Stimulated activated CD4-positive, alpha-beta T cell treated with anti-CD3 and anti-CD28 coated beads, TNF-alpha, amount 100 ng/mL, for 1 hour (primary cell): ENCODE measurements at regions not wholly inside any gene's neighbourhood (a gene's known extent, or its start where the extent isn't known, plus 50 kb on each side); places are given as distances from the start of the nearest gene placed in this dataset.
"Not testable (repeated sequence)": the region's sequence is repeated elsewhere in the genome, so short reads cannot be mapped to it uniquely, and the experiment has no call there.

Source experiments
- DNase-seq, 3 donors: peaks; one replicate each; pipeline ENCODE4 v3.0.0-alpha.2; 2020; ENCODE audit warnings: low read depth in 3 of 3, low spot score in 1 of 3

GRCh38 chr14:106482213-106482612, 955.8 kb downstream of the TMEM121 start:
- DNase-seq = not testable (repeated sequence)

- no peak for DNase-seq
These were observed 961.2 kb downstream of the TMEM121 start for GRCh38 chr14:106487600-106487999.

GRCh38 chr14:106488291-106488690, 961.9 kb downstream of the TMEM121 start:
- DNase-seq = no peak

- DNase-seq = no peak
These were observed 962.9 kb downstream of the TMEM121 start for GRCh38 chr14:106489112-106489881.

DNA sequence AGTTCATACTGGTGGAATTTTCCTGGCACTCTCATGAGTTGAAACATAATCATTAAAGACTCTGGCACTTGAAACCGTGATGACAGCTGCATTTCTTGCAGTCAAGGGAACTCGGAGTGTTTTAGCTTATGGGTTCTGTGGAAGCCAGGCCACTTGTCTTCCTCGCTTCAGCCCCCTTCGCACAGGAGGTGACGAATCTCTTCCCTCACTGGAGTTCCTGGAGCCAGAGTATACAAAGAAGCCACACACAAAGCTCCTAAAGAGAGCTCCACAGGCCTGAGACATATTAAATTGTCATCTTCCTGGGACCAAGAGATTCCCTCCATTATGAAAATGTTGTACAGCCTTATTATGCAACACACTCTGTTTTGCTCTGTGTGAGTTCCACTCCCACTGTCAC, 964.1 kb downstream of the TMEM121 start:
- no peak for DNase-seq

DNA sequence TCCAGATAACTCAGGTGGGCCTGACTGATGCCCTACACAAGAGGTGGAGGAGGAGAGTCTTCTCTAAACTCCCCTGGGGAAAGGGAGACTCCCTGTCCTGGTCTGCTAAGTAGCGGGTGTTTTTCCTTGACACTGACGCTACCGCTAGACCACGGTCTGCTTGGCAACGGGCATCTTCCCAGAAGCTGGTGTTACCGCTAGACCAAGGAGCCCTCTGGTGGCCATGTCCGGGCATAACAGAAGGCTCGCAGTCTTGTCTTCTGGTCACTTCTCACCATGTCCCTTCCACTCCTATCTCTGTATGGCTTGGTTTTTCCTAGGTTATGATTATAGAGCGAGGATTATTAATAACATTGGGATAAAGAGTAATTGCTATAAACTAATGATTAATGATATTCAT, 965.5 kb downstream of the TMEM121 start:
- DNase-seq = no peak

DNA sequence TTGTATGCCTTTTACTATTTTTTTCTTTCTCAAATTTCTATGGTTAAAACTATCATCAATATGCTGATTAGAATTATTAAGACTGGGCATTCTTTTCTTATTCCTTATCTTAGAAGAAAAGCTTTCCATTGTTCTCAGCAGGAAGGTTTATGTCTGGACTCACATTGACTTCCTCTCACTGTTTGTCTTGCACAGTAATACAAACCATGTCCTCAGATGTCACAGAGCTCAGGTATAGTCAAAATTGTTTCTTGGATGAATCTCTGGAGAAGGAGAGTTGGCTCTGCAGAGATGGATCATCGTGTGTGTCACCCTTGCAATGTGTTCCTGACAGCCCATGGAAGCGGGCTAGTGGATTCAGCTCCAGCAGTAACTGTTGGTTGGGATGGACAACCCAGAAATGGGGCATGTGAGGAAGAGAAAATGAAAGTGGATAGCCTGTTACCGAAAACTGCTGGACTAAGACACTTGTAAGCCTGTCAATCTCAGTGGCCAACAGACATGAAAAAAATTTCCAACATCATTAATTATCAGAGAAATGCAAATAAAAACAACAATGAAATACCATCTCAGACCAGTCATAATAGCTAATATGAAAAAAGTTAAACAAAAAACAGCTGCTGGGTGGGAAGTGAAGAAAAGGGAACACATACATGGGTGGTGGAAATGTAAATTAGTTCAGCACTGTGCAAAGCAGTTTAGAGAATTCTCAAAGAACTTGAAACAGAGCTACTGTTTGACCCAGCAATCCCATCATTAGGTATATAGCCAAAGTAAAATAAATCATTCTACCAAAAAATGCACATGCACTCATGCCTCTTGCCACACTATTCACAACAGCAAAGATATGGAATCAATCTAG, 967.8 kb downstream of the TMEM121 start:
- no peak for DNase-seq

- no peak for DNase-seq
These were observed 974.2 kb downstream of the TMEM121 start for GRCh38 chr14:106500571-106500970.

DNA sequence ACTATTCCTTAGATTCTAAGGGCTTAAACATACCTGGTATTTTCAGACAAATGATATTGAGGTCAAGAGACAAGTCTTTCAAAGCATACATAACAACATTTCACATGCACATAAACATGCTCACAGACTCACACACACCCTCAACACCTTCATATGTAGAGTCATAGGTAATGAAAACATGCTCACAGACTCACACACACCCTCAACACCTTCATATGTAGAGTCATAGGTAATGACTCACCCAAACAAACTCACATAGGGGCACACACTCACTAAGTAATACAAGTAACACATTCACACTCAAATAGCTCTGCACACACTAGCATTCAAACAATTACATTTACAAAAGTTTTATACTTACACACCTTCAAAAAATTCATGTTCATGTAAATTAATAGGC, 975.5 kb downstream of the TMEM121 start:
- no peak for DNase-seq

GRCh38 chr14:106505366-106505765, 979.0 kb downstream of the TMEM121 start:
- DNase-seq = no peak

- DNase-seq = peak in 1 of 3 donors; percentile 15
These were observed 980.5 kb downstream of the TMEM121 start for GRCh38 chr14:106506881-106507305.

DNA sequence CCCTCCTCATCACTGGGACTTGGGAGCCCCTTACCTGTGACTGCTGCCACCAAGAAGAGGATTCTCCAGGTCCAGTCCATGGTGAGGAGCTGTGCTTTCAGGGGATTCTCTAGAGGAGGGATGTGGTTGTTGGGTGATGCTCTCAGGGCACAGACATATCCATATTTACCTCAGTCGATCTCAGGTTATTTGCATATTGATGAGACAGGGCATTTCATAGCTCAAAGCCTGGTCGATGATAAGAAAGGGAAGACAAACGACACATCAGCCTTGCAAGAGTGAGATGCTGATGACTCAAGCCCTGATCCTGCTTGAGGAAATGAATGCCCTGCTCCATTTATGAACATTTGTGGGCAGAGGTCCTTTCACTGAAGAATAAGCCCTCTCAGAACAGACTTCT, 981.0 kb downstream of the TMEM121 start:
- no peak for DNase-seq

- no peak for DNase-seq
These were observed 981.8 kb downstream of the TMEM121 start for GRCh38 chr14:106508216-106508615.

- DNase-seq = no peak
These were observed 982.8 kb downstream of the TMEM121 start for GRCh38 chr14:106509176-106509575.

DNA sequence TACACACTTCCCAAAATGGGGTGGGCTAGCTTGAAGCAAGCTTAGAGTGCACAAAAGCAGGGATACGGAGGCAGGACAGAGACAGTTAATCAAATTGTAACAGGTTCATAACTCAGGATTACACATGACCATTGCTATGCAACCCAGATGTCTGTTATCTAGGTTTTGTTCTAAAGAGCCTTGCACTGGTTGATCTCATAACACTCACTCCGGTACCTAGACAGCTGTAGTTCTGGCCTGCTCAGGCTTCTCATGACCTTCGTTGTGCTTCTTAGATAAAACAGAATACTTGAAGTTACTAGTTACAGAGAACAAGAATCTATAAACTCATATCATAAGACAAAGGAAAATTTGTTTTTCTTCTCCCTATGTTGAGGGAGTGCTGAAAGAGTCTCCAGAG, 983.4 kb downstream of the TMEM121 start:
- DNase-seq = no peak

DNA sequence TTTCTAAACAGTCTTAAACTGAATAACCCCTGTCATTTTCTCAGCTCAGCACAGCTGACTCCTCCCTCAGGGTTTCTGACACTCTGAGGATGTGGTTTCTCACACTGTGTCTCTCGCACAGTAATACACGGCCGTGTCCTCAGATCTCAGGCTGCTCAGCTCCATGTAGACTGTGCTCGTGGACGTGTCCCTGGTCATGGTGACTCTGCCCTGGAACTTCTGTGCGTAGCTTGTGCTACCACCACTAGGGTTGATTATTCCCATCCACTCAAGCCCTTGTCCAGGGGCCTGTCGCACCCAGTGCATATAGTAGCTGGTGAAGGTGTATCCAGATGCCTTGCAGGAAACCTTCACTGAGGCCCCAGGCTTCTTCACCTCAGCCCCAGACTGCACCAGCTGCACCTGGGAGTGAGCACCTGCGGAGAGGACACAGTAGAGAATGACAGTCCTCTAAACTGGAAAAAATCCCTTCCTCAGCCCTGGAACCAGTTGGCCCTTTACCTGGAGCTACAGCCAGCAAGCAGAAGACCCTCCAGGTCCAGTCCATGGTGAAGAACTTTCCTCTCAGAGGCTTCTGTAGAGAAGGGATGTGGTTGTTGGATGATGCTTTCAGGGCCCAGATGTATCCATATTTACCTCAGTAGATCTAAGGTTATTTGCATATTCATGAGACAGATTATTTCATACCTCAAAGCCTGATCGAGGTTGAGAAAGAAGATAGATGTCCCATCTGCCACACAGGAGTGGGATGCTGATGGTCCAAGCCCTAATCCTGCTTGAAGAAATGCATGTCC, 984.8 kb downstream of the TMEM121 start:
- DNase-seq = peak in 2 of 3 donors; percentile 13 to 29

- no peak for DNase-seq
These were observed 985.4 kb downstream of the TMEM121 start for GRCh38 chr14:106511800-106512198.

- DNase-seq = no peak
These were observed 986.9 kb downstream of the TMEM121 start for GRCh38 chr14:106513302-106513701.

DNA sequence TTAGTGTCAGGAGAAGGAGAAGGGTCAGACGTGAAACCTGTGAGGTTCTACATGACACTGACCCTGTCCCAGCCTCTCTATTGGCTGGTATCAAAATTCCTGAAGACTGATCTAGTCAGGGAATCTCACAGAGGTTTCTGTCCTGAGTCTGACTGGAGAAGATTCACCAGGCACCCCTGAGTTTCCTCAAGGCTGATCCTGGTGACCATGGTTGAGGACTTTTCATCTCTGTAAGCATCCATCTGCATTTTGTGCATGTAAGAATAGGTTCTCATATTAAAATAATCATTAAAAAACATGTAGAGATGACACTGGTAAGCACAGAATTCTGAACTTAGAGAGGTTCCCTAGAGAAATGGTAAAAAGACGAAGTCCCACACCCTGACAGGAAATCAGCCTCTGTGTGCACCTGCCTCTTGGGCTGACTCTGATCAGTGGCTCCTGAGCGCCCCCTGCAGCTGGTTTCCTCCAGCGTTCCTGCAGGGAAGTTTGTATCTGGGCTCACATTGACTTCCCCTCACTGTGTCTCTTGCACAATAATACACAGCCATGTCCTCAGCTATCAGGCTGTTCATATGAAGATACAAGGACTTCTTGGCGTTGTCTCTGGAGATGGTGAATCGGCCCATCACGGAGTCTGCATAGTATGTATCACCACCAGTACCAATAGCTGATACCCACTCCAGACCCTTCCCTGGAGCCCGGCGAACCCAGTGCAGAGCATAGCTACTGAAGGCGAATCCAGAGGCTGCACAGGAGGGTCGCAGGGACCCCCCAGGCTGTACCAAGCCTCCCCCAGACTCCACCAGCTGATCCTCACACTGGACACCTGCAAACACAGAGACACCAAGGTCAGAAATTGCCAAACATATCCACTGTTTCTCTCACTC, 991.9 kb downstream of the TMEM121 start:
- peak; percentile 68 to 77 (median 69) for DNase-seq

DNA sequence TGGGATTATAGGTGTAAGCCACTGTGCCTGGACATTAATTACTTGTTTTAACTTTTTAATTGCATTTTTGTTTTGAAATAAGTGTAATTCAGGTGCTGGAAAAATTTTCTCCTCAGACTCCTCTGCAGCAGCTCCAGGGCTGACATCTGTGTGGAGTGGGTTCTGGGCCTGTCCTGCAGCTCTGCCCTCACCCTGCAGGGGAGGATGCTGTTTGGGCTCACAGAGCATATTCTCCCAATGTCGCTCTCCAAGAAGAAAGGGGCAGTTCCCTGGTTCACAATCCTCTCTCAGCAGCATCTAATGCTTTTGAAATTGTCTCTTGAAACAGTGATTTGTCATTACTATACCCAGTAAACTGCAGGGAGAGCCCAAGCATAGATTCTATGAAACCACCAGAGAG, 995.7 kb downstream of the TMEM121 start:
- not testable (repeated sequence) for DNase-seq
